SK-N-SH (cell line): ENCODE measurements at regions not wholly inside any gene's neighbourhood (a gene's known extent, or its start where the extent isn't known, plus 50 kb on each side); places are given as distances from the start of the nearest gene placed in this dataset.

Experiments used
- CTCF ChIA-PET: fragments of 300-600, 350-600 bp; formaldehyde crosslinking; extraction: SDS; loops from one replicate; lab custom pipeline; 2021; lab: Yijun Ruan, JAX
- POLR2A ChIA-PET: fragments of 350-600 bp; sonication (Branson Sonifier 250); formaldehyde crosslinking; extraction: SDS; loops from one replicate; lab custom pipeline; 2020; ENCODE audit warnings: antibody characterized with exemption, inconsistent platforms; lab: Yijun Ruan, JAX
- DNase-seq: peaks from one replicate; pipeline ENCODE4 v3.0.0; 2012
- H2AFZ ChIP-seq: fragments of 200-600 bp; sonication (generic); 2 replicates; pipeline ENCODE4 v1.8.1; 2016; ENCODE audit warnings: antibody characterized with exemption, mild to moderate bottlenecking, low read depth
- H3F3A ChIP-seq: fragments of 200-600 bp; sonication (generic); replicated peaks from 2 replicates; pipeline ENCODE3; 2016; ENCODE audit warnings: antibody characterized with exemption, mild to moderate bottlenecking; ENCODE audit not compliant: insufficient read depth
- H3K27ac ChIP-seq, 2 experiments: fragments of 200-500 bp in 1 of 2; fragments of 200-600 bp in 1 of 2; sonication (Bioruptor generic) in 1 of 2; sonication (generic), shearing (Covaris generic) in 1 of 2; 2 replicates each; pipeline versions ENCODE4 v1.5.1 to v1.6.1; 2014 to 2016; ENCODE audit warnings: low read depth in 2 of 2, inconsistent platforms in 1 of 2, low read length in 1 of 2, mild to moderate bottlenecking in 1 of 2, mixed read lengths in 1 of 2
- H3K27me3 ChIP-seq: fragments of 200-600 bp; sonication (generic), shearing (Covaris generic); 2 replicates; pipeline ENCODE4 v1.6.1; 2016; ENCODE audit warnings: mixed run types; ENCODE audit not compliant: insufficient read depth
- H3K36me3 ChIP-seq, 2 experiments: fragments of 200-500 bp in 1 of 2; fragments of 200-600 bp in 1 of 2; sonication (Bioruptor generic) in 1 of 2; sonication (generic) in 1 of 2; replicated peaks in 1 of 2; 2 replicates each; pipeline versions ENCODE3 to v1.5.1; 2014 to 2016; ENCODE audit warnings: low read length in 1 of 2, mild to moderate bottlenecking in 1 of 2; ENCODE audit not compliant: insufficient read depth in 2 of 2, control insufficient read depth in 1 of 2
- H3K4me1 ChIP-seq, 2 experiments: fragments of 200-500 bp in 1 of 2; fragments of 200-600 bp in 1 of 2; sonication (Bioruptor generic) in 1 of 2; sonication (generic), shearing (Covaris generic) in 1 of 2; 2 replicates each; pipeline versions ENCODE4 v1.5.1 to v1.6.1; 2014 to 2016; ENCODE audit warnings: low read depth in 1 of 2, low read length in 1 of 2, mixed run types in 1 of 2; ENCODE audit not compliant: insufficient read depth in 2 of 2, control insufficient read depth in 1 of 2
- H3K4me2 ChIP-seq: fragments of 200-600 bp; sonication (generic), shearing (Covaris generic); 2 replicates; pipeline ENCODE4 v1.6.1; 2017; ENCODE audit warnings: mixed run types
- H3K4me3 ChIP-seq, 2 experiments: fragments of 200-500 bp in 1 of 2; fragments of 200-600 bp in 1 of 2; sonication (Bioruptor generic) in 1 of 2; sonication (generic), shearing (Covaris generic) in 1 of 2; 2 replicates each; pipeline versions ENCODE4 v1.5.1 to v1.8.1; 2014 to 2016; ENCODE audit warnings: low read depth in 2 of 2, inconsistent platforms in 1 of 2, low read length in 1 of 2, mild to moderate bottlenecking in 1 of 2, mixed read lengths in 1 of 2, moderate library complexity in 1 of 2
- H3K79me2 ChIP-seq: fragments of 200-600 bp; sonication (generic); 2 replicates; pipeline ENCODE4 v1.8.1; 2017; ENCODE audit warnings: mild to moderate bottlenecking; ENCODE audit not compliant: insufficient read depth
- H3K9ac ChIP-seq: fragments of 200-600 bp; sonication (generic); 2 replicates; pipeline ENCODE4 v1.6.1; 2017; ENCODE audit warnings: mixed run types
- H3K9me2 ChIP-seq: fragments of 200-600 bp; sonication (generic); 2 replicates; pipeline ENCODE4 v1.6.1; 2017; ENCODE audit warnings: mixed run types
- H3K9me3 ChIP-seq: fragments of 200-600 bp; sonication (generic); 2 replicates; pipeline ENCODE4 v1.6.1; 2017; ENCODE audit warnings: mixed run types, mild to moderate bottlenecking, moderate library complexity
- H4K20me1 ChIP-seq: fragments of 200-600 bp; sonication (generic); 2 replicates; pipeline ENCODE4 v1.6.1; 2017; ENCODE audit warnings: mild to moderate bottlenecking, mixed run types; ENCODE audit not compliant: insufficient read depth
- CTCF ChIP-seq: fragments of 200-600 bp; sonication (generic); IDR thresholded peaks from 2 replicates; pipeline ENCODE4 v1.6.1; 2017; ENCODE audit warnings: antibody characterized with exemption, mild to moderate bottlenecking, moderate library complexity
- EP300 ChIP-seq, 2 experiments: IDR thresholded peaks; 2 replicates each; pipeline versions ENCODE4 v1.4.0 to v1.6.1; 2012; ENCODE audit warnings: borderline replicate concordance in 1 of 2, low read depth in 1 of 2, low read length in 1 of 2
- FOXJ3 ChIP-seq: sonication (generic); formaldehyde crosslinking; IDR thresholded peaks from 2 replicates; pipeline ENCODE4 v1.5.1; 2020; ENCODE audit warnings: mild to moderate bottlenecking, missing genetic modification reagents
- FOXM1 ChIP-seq: IDR thresholded peaks from 2 replicates; pipeline ENCODE4 v1.4.0; 2012; ENCODE audit warnings: low read depth, mild to moderate bottlenecking
- IRF3 ChIP-seq: fragments of 150-350 bp; IDR thresholded peaks from 2 replicates; pipeline ENCODE4 v1.6.1; 2016; ENCODE audit warnings: mild to moderate bottlenecking, low read depth, low read length
- MAX ChIP-seq: IDR thresholded peaks from 2 replicates; pipeline ENCODE4 v1.4.0; 2012; ENCODE audit warnings: low read depth
- MEF2A ChIP-seq: IDR thresholded peaks from 2 replicates; pipeline ENCODE4 v1.4.0; 2012; ENCODE audit warnings: low read depth, borderline replicate concordance
- NFIC ChIP-seq: IDR thresholded peaks from 2 replicates; pipeline ENCODE4 v1.4.0; 2012; ENCODE audit warnings: borderline replicate concordance
- RAD21 ChIP-seq: IDR thresholded peaks from 2 replicates; pipeline ENCODE4 v1.6.1; 2012; ENCODE audit warnings: mild to moderate bottlenecking, low read length
- REST ChIP-seq: IDR thresholded peaks from 2 replicates; pipeline ENCODE4 v1.6.1; 2012; ENCODE audit warnings: mild to moderate bottlenecking, low read depth, low read length, moderate library complexity
- SMC3 ChIP-seq: IDR thresholded peaks from 2 replicates; pipeline ENCODE4 v1.6.1; 2012; ENCODE audit warnings: low read depth, low read length, improper control_type of control experiment
- TEAD4 ChIP-seq: IDR thresholded peaks from 2 replicates; pipeline ENCODE4 v1.4.0; 2012; ENCODE audit warnings: mild to moderate bottlenecking, borderline replicate concordance; ENCODE audit not compliant: insufficient read depth
- WGBS: methylation state at CpG from one replicate; pipeline ENCODE4 v1.1.6; 2017; ENCODE audit warnings: low lambda C conversion rate; 5-methylcytosine and 5-hydroxymethylcytosine counted together

- POLR2A ChIA-PET: no interaction called here
- Histone ChIP-seq H3F3A (no peaks in the 10 kb centered on the region), H2AFZ (no peak overlapping the region), H3K79me2 (no peaks in the 10 kb centered on the region), H3K4me2 (no peak overlapping the region), H3K9ac (no peak overlapping the region), H3K9me2 (no peaks in the 10 kb centered on the region), H3K4me3 (no peak overlapping the region), H4K20me1 (no peaks in the 10 kb centered on the region), H3K36me3 (no peaks in the 10 kb centered on the region), H3K27ac (no peak overlapping the region), H3K9me3 (peaks cover 5% of the 10 kb centered on the region; the same call in 1 of the 2 replicates), H3K27me3 (no peaks in the 10 kb centered on the region), H3K4me1 (no peaks in the 10 kb centered on the region)
- TF ChIP-seq CTCF: no peak
- TF ChIP-seq EP300 (IDR thresholded peaks at IDR 0.05; ENCODE audit: borderline replicate concordance in 1 of 2, low read depth in 1 of 2, low read length in 1 of 2): no peak
- no peak for TF ChIP-seq FOXM1
- no peak for TF ChIP-seq RAD21
- TF ChIP-seq MAX: no peak
- no peak for TF ChIP-seq FOXJ3 (CRISPR knock-in tag)
- no peak for TF ChIP-seq REST
- 21% methylated on average over 3 of the region's 3 CpGs for WGBS
- no peak for DNase-seq
- CTCF ChIA-PET: no interaction called here
Measured at GRCh38 chr6:23989885-23990533, 136.0 kb upstream of the NRSN1 start.

GRCh38 chr6:23994013-23994412, 132.0 kb upstream of the NRSN1 start:
- 22% methylated on average over 1 of the region's 1 CpG for WGBS
- no peaks in the 10 kb centered on the region for H3K36me3 ChIP-seq
- no peaks in the 10 kb centered on the region for H3K27me3 ChIP-seq
- H3K27ac ChIP-seq: no peak overlapping the region
- no peaks in the 10 kb centered on the region for H4K20me1 ChIP-seq
- no peaks in the 10 kb centered on the region for H3K9me2 ChIP-seq
- H3K4me1 ChIP-seq: no peaks in the 10 kb centered on the region
- no peak overlapping the region for H3K4me3 ChIP-seq
- H3K9me3 ChIP-seq: peaks cover 5% of the 10 kb centered on the region; the same call in 1 of the 2 replicates
- no peak overlapping the region for H3K4me2 ChIP-seq
- TF ChIP-seq TEAD4 (no peak), MEF2A (no peak), IRF3 (no peak), RAD21 (no peak), NFIC (no peak), SMC3 (no peak), REST (no peak), FOXM1 (no peak)
- H3F3A ChIP-seq: no peaks in the 10 kb centered on the region
- H3K9ac ChIP-seq: no peak overlapping the region
- no peak for DNase-seq
- H3K79me2 ChIP-seq: no peaks in the 10 kb centered on the region
- ChIA-PET POLR2A (no interaction called here), CTCF (interaction anchor here (0.7 kb wide), 1 partner anchor 300 kb away, joined by 3 read pairs; no protein-coding TSS in a partner anchor)
- H2AFZ ChIP-seq: no peak overlapping the region
